ENCODE measurements at regions not wholly inside any gene's neighbourhood (a gene's known extent, or its start where the extent isn't known, plus 50 kb on each side); places are given as distances from the start of the nearest gene placed in this dataset.
"Not testable (repeated sequence)": the region's sequence is repeated elsewhere in the genome, so short reads cannot be mapped to it uniquely, and the experiment has no call there.

GRCh38 chr6:9025228-9025627 lies 589.9 kb upstream of the SLC35B3 start:
- Mint-ChIP-seq H3K4me3 (no peak overlapping the region), H3K36me3 (ENCODE audit: low read depth) (no peaks in the 10 kb centered on the region), H3K4me1 (no peaks in the 10 kb centered on the region), H3K9me3 (peaks cover 14% of the 10 kb centered on the region), H3K27me3 (ENCODE audit: insufficient read depth) (no peaks in the 10 kb centered on the region), H3K27ac (no peak overlapping the region)
- Histone ChIP-seq H3K36me3 (ENCODE audit: control insufficient read depth, insufficient read depth, low read length) (no peaks in the 10 kb centered on the region), H3K27me3 (ENCODE audit: control insufficient read depth, insufficient read depth, low read length, poor library complexity, severe bottlenecking) (no peaks in the 10 kb centered on the region), H3K4me1 (ENCODE audit: control insufficient read depth, insufficient read depth, low read length) (no peaks in the 10 kb centered on the region), H3K27ac (ENCODE audit: low read depth, low read length) (no peak overlapping the region), H3K9me3 (ENCODE audit: control insufficient read depth, low read length) (peaks cover 6% of the 10 kb centered on the region), H3K4me3 (ENCODE audit: low read length) (no peak overlapping the region), H3K9ac (ENCODE audit: extremely low read depth, low read length, poor library complexity, severe bottlenecking) (no peak overlapping the region)
- TF ChIP-seq CTCF (conservative IDR thresholded peaks at IDR 0.05), result no peak
- no peak for DNase-seq
- 92 to 94% methylated on average over 9 to 13 of the region's 13 CpGs for WGBS, 2 experiments (ENCODE audit: insufficient coverage in 1 of 2, insufficient read length in 1 of 2)

- not testable (repeated sequence) for H3K4me1 Mint-ChIP-seq; H3K9me3 Mint-ChIP-seq; H3K27ac ChIP-seq (ENCODE audit: low read depth, low read length); H3K36me3 Mint-ChIP-seq (ENCODE audit: low read depth); H3K9me3 ChIP-seq (ENCODE audit: control insufficient read depth, low read length); H3K9ac ChIP-seq (ENCODE audit: extremely low read depth, low read length, poor library complexity, severe bottlenecking); H3K4me1 ChIP-seq (ENCODE audit: control insufficient read depth, insufficient read depth, low read length); H3K36me3 ChIP-seq (ENCODE audit: control insufficient read depth, insufficient read depth, low read length); H3K27me3 Mint-ChIP-seq (ENCODE audit: insufficient read depth); H3K27me3 ChIP-seq (ENCODE audit: control insufficient read depth, insufficient read depth, low read length, poor library complexity, severe bottlenecking); H3K4me3 Mint-ChIP-seq; DNase-seq; H3K27ac Mint-ChIP-seq; H3K4me3 ChIP-seq (ENCODE audit: low read length)
- 92 to 100% methylated on average over 7 to 38 of the region's 38 CpGs for WGBS, 2 experiments (ENCODE audit: insufficient coverage in 1 of 2, insufficient read length in 1 of 2)
Observed at GRCh38 chr6:9024246-9024645, 588.9 kb upstream of the SLC35B3 start.

GRCh38 chr6:9020001-9020400 lies 584.7 kb upstream of the SLC35B3 start:
- H3K27me3 Mint-ChIP-seq (ENCODE audit: insufficient read depth), result no peaks in the 10 kb centered on the region
- H3K4me1 Mint-ChIP-seq, result no peaks in the 10 kb centered on the region
- H3K9me3 Mint-ChIP-seq, result peaks cover 7% of the 10 kb centered on the region
- 75 to 92% methylated on average over 2 to 3 of the region's 4 CpGs for WGBS, 2 experiments (ENCODE audit: insufficient coverage in 1 of 2, insufficient read length in 1 of 2)
- TF ChIP-seq CTCF (conservative IDR thresholded peaks at IDR 0.05), result no peak
- no peaks in the 10 kb centered on the region for H3K36me3 Mint-ChIP-seq (ENCODE audit: low read depth)
- no peak for DNase-seq
- Histone ChIP-seq H3K27ac (ENCODE audit: low read depth, low read length) (no peak overlapping the region), H3K9ac (ENCODE audit: extremely low read depth, low read length, poor library complexity, severe bottlenecking) (no peak overlapping the region), H3K4me3 (ENCODE audit: low read length) (no peak overlapping the region), H3K27me3 (ENCODE audit: control insufficient read depth, insufficient read depth, low read length, poor library complexity, severe bottlenecking) (no peaks in the 10 kb centered on the region), H3K36me3 (ENCODE audit: control insufficient read depth, insufficient read depth, low read length) (no peaks in the 10 kb centered on the region), H3K9me3 (ENCODE audit: control insufficient read depth, low read length) (no peaks in the 10 kb centered on the region), H3K4me1 (ENCODE audit: control insufficient read depth, insufficient read depth, low read length) (no peaks in the 10 kb centered on the region)
- no peak overlapping the region for H3K27ac Mint-ChIP-seq
- no peak overlapping the region for H3K4me3 Mint-ChIP-seq

GRCh38 chr6:9009931-9010330 lies 574.6 kb upstream of the SLC35B3 start:
- DNase-seq, result no peak
- H3K9ac ChIP-seq (ENCODE audit: extremely low read depth, low read length, poor library complexity, severe bottlenecking), result no peak overlapping the region
- no peak overlapping the region for H3K27ac ChIP-seq (ENCODE audit: low read depth, low read length)
- Mint-ChIP-seq H3K27me3 (ENCODE audit: insufficient read depth) (no peaks in the 10 kb centered on the region), H3K36me3 (ENCODE audit: low read depth) (no peaks in the 10 kb centered on the region), H3K4me3 (no peak overlapping the region), H3K4me1 (no peaks in the 10 kb centered on the region), H3K27ac (no peak overlapping the region), H3K9me3 (peaks cover 2% of the 10 kb centered on the region)
- no peaks in the 10 kb centered on the region for H3K36me3 ChIP-seq (ENCODE audit: control insufficient read depth, insufficient read depth, low read length)
- no peak overlapping the region for H3K4me3 ChIP-seq (ENCODE audit: low read length)
- no peaks in the 10 kb centered on the region for H3K27me3 ChIP-seq (ENCODE audit: control insufficient read depth, insufficient read depth, low read length, poor library complexity, severe bottlenecking)
- no peaks in the 10 kb centered on the region for H3K4me1 ChIP-seq (ENCODE audit: control insufficient read depth, insufficient read depth, low read length)
- peaks cover 5% of the 10 kb centered on the region for H3K9me3 ChIP-seq (ENCODE audit: control insufficient read depth, low read length)
- no peak for TF ChIP-seq CTCF (conservative IDR thresholded peaks at IDR 0.05)
- 88 to 93% methylated on average over 5 to 6 of the region's 6 CpGs for WGBS, 2 experiments (ENCODE audit: insufficient coverage in 1 of 2, insufficient read length in 1 of 2)

All from endodermal cell (in vitro differentiated cells).